Heart left ventricle (tissue), 13 donors: ENCODE measurements at regions not wholly inside any gene's neighbourhood (a gene's known extent, or its start where the extent isn't known, plus 50 kb on each side); places are given as distances from the start of the nearest gene placed in this dataset.

ENCODE experiments used
- POLR2A ChIP-seq, 2 donors: fragments of 450-650 bp; IDR thresholded peaks; one replicate each; pipeline ENCODE4 v1.6.1; 2017; ENCODE audit warnings: antibody characterized with exemption in 2 of 2, mild to moderate bottlenecking in 2 of 2, moderate library complexity in 2 of 2
- TF ChIP-seq, protein P1 (sequence below), 12 donors: fragments of 200-600 bp; sonication (generic) in 4 of 12; IDR thresholded peaks; one replicate each; pipeline versions ENCODE4 v1.5.0 to v1.8.0; 2018 to 2022; ENCODE audit warnings: antibody characterized with exemption in 12 of 12, mild to moderate bottlenecking in 5 of 12
- donor health status: ischemic (EF 13 %, LVEDD 7.1; RV severe dilation, severe dysfunction).
- donor health status: DM: no; HTN: yes; CAD: no.
- donor health status: DM: no; HTN: no; CAD: no.
- donor health status: ischemic (EF 25% LVEDD 6.9; RV normal size, moderate dysfunction).
- donor health status: ischemic (EF 25% LVEDD 5.7; RV mildly dilated, moderate dysfunction).
- donor health status: ischemic (EF 35%, LVEDD 5.7; RV mildly dilated, moderate dysfunction).
- donor health status: nonischemic (EF 11% LVEDD 7.7; RV severe dilation, severe dysfunction).
- donor health status: DM: yes; HTN: yes; CAD: no.
- donor health status: PGD.
- donor health status: ischemic (EF 29% LVEDD 5.4; RV normal size, mild dysfunction).
- donor health status: nonischemic (EF 23%, LVEDD 6.1; RV moderate dilation, normal function).

DNA sequence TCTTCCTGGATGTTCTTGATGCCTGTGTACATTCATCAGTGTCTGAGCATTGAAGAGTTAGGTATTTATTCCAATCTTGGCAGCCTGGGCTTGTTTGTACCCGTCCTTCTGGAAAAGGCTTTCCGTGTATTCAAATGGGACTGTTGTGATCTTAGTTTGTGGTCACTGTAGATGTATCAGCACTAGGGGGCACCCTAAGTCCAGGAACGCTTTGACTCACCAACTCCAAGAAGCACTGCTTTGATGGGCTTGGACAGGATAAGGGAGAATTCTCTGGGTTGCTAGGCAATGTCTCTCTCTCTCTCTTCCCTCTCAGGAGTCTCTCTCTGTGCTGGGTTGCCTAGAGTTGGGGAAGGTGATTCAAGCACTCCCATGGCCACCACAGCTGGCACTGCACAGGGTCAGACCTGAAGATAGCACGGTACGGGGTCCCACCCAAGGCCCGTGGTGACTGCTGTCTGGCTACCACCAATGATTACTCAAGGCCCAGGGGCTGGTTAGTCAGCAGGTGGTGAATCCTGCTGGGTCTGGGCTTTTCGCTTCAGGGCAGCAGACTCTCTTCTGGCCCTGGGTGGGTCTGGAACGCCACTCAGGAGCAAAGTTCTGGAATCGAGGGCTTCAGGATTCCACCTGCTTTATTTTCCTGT lies 211.1 kb upstream of the RGS6 start:
- TF ChIP-seq, protein P1, sequence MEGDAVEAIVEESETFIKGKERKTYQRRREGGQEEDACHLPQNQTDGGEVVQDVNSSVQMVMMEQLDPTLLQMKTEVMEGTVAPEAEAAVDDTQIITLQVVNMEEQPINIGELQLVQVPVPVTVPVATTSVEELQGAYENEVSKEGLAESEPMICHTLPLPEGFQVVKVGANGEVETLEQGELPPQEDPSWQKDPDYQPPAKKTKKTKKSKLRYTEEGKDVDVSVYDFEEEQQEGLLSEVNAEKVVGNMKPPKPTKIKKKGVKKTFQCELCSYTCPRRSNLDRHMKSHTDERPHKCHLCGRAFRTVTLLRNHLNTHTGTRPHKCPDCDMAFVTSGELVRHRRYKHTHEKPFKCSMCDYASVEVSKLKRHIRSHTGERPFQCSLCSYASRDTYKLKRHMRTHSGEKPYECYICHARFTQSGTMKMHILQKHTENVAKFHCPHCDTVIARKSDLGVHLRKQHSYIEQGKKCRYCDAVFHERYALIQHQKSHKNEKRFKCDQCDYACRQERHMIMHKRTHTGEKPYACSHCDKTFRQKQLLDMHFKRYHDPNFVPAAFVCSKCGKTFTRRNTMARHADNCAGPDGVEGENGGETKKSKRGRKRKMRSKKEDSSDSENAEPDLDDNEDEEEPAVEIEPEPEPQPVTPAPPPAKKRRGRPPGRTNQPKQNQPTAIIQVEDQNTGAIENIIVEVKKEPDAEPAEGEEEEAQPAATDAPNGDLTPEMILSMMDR (IDR thresholded peaks at IDR 0.05), result peak; percentile 37 to 68 (median 57)
- TF ChIP-seq POLR2A (IDR thresholded peaks at IDR 0.05), result no peak
